Neural progenitor cell (in vitro differentiated cells): ENCODE measurements at regions not wholly inside any gene's neighbourhood (a gene's known extent, or its start where the extent isn't known, plus 50 kb on each side); places are given as distances from the start of the nearest gene placed in this dataset.

ENCODE experiments used
- CTCF ChIP-seq: fragments of 200-600 bp; sonication (generic); IDR thresholded peaks from 2 replicates; pipeline ENCODE4 v1.5.1; 2017; ENCODE audit warnings: antibody characterized with exemption, mild to moderate bottlenecking
- EZH2 ChIP-seq: fragments of 200-600 bp; sonication (generic); IDR thresholded peaks from 2 replicates; pipeline ENCODE4 v1.6.1; 2017; ENCODE audit warnings: antibody characterized with exemption, mild to moderate bottlenecking, moderate library complexity
- EZH2phosphoT487 ChIP-seq: fragments of 200-600 bp; sonication (generic); IDR thresholded peaks from 2 replicates; pipeline ENCODE4 v1.6.1; 2017; ENCODE audit warnings: antibody characterized with exemption

- TF ChIP-seq CTCF (no peak), EZH2 (no peak), EZH2phosphoT487 (no peak)
Measured at GRCh38 chr3:163929069-163929652, 1149.1 kb downstream of the SI start.
